H9 (cell line): ENCODE measurements at regions not wholly inside any gene's neighbourhood (a gene's known extent, or its start where the extent isn't known, plus 50 kb on each side); places are given as distances from the start of the nearest gene placed in this dataset.

Experiments
- DNase-seq: peaks from one replicate; pipeline ENCODE4 v3.0.0-alpha.2; 2017
- H2AFZ ChIP-seq: one replicate; pipeline ENCODE4 v1.6.1; 2013; ENCODE audit warnings: mild to moderate bottlenecking, low read length, control low read depth, moderate library complexity
- H2AK5ac ChIP-seq: 2 replicates; pipeline ENCODE4 v1.6.1; 2013; ENCODE audit warnings: low read length, control low read depth, mixed read lengths; ENCODE audit not compliant: insufficient read length
- H2BK120ac ChIP-seq: one replicate; pipeline ENCODE4 v1.6.1; 2013; ENCODE audit warnings: low read depth, mild to moderate bottlenecking, low read length, control low read depth, inconsistent platforms; ENCODE audit not compliant: poor library complexity, severe bottlenecking
- H2BK12ac ChIP-seq: 2 replicates; pipeline ENCODE4 v1.6.1; 2013; ENCODE audit warnings: low read length, control low read depth, mixed read lengths, low read depth; ENCODE audit not compliant: insufficient read length
- H2BK15ac ChIP-seq: 2 replicates; pipeline ENCODE4 v1.6.1; 2013; ENCODE audit warnings: low read depth, low read length, control low read depth
- H2BK20ac ChIP-seq: one replicate; pipeline ENCODE4 v1.6.1; 2013; ENCODE audit warnings: low read depth, mild to moderate bottlenecking, low read length, control low read depth, inconsistent platforms; ENCODE audit not compliant: poor library complexity, severe bottlenecking
- H2BK5ac ChIP-seq: 2 replicates; pipeline ENCODE4 v1.6.1; 2013; ENCODE audit warnings: low read length, control low read depth, mixed read lengths; ENCODE audit not compliant: insufficient read length
- H3K14ac ChIP-seq: 2 replicates; pipeline ENCODE4 v1.6.1; 2013; ENCODE audit warnings: low read length, control low read depth; ENCODE audit not compliant: insufficient read depth
- H3K18ac ChIP-seq: 2 replicates; pipeline ENCODE4 v1.6.1; 2013; ENCODE audit warnings: low read depth, mild to moderate bottlenecking, mixed read lengths, low read length, control low read depth; ENCODE audit not compliant: insufficient read length
- H3K23ac ChIP-seq: 2 replicates; pipeline ENCODE4 v1.6.1; 2013; ENCODE audit warnings: low read length, control low read depth, mixed read lengths, low read depth; ENCODE audit not compliant: insufficient read length
- H3K23me2 ChIP-seq: 2 replicates; pipeline ENCODE4 v1.6.1; 2013; ENCODE audit warnings: low read depth, mild to moderate bottlenecking, mixed read lengths, low read length, control low read depth; ENCODE audit not compliant: insufficient read length, poor library complexity, severe bottlenecking
- H3K27ac ChIP-seq: 2 replicates; pipeline ENCODE4 v1.5.1; 2013; ENCODE audit warnings: low read length, control low read depth, mixed read lengths, low read depth; ENCODE audit not compliant: insufficient read length
- H3K27me3 ChIP-seq: 2 replicates; pipeline ENCODE4 v1.6.1; 2013; ENCODE audit warnings: low read length, control low read depth, inconsistent platforms; ENCODE audit not compliant: insufficient read depth
- H3K4ac ChIP-seq: 2 replicates; pipeline ENCODE4 v1.6.1; 2013; ENCODE audit warnings: low read depth, mild to moderate bottlenecking, control low read depth, inconsistent platforms, low read length, moderate library complexity
- H3K4me1 ChIP-seq: 2 replicates; pipeline ENCODE4 v1.6.1; 2013; ENCODE audit warnings: low read length, control low read depth, inconsistent platforms; ENCODE audit not compliant: insufficient read depth
- H3K4me2 ChIP-seq: 2 replicates; pipeline ENCODE4 v1.6.1; 2013; ENCODE audit warnings: low read length, control low read depth, mixed read lengths; ENCODE audit not compliant: insufficient read length, insufficient read depth
- H3K56ac ChIP-seq: 2 replicates; pipeline ENCODE4 v1.6.1; 2013; ENCODE audit warnings: low read depth, mild to moderate bottlenecking, mixed read lengths, low read length, control low read depth; ENCODE audit not compliant: insufficient read length
- H3K79me1 ChIP-seq: 2 replicates; pipeline ENCODE4 v1.6.1; 2013; ENCODE audit warnings: low read depth, mild to moderate bottlenecking, moderate library complexity, low read length, control low read depth, inconsistent platforms; ENCODE audit not compliant: insufficient read depth, poor library complexity, severe bottlenecking
- H3K79me2 ChIP-seq: 2 replicates; pipeline ENCODE4 v1.6.1; 2013; ENCODE audit warnings: low read length, control low read depth, inconsistent platforms; ENCODE audit not compliant: insufficient read depth
- H3K9ac ChIP-seq: 2 replicates; pipeline ENCODE4 v1.6.1; 2013; ENCODE audit warnings: low read length, control low read depth, mixed read lengths; ENCODE audit not compliant: insufficient read length; ENCODE audit errors: extremely low read depth
- H3K9me3 ChIP-seq: one replicate; pipeline ENCODE4 v1.6.1; 2013; ENCODE audit warnings: low read depth, low read length, inconsistent platforms; ENCODE audit not compliant: control insufficient read depth
- H3T11ph ChIP-seq: one replicate; pipeline ENCODE4 v1.6.1; 2013; ENCODE audit warnings: mild to moderate bottlenecking, low read length, control low read depth, inconsistent platforms
- H4K20me1 ChIP-seq: one replicate; pipeline ENCODE4 v1.6.1; 2013; ENCODE audit not compliant: control insufficient read depth, insufficient read length, insufficient read depth
- H4K5ac ChIP-seq: 2 replicates; pipeline ENCODE4 v1.6.1; 2013; ENCODE audit warnings: low read depth, mild to moderate bottlenecking, mixed read lengths, low read length, control low read depth; ENCODE audit not compliant: insufficient read length
- H4K8ac ChIP-seq: replicated peaks from 2 replicates; pipeline ENCODE4 v1.6.1; 2013; ENCODE audit warnings: low read length, control low read depth, mixed read lengths, low read depth; ENCODE audit not compliant: insufficient read length
- H4K91ac ChIP-seq: 2 replicates; pipeline ENCODE4 v1.6.1; 2013; ENCODE audit warnings: low read depth, mild to moderate bottlenecking, moderate library complexity, mixed read lengths, low read length, control low read depth; ENCODE audit not compliant: insufficient read length
- H3K27ac Mint-ChIP-seq, 3 experiments: 2 replicates in 2 of 3; 3 replicates in 1 of 3; pipeline ENCODE4 v1.8.0; 2020 to 2021; ENCODE audit warnings: mixed read lengths in 3 of 3, mild to moderate bottlenecking in 1 of 3, moderate library complexity in 1 of 3
- H3K27me3 Mint-ChIP-seq: 2 replicates; pipeline ENCODE4 v1.8.0; 2021; ENCODE audit warnings: low read depth, mild to moderate bottlenecking, moderate library complexity, mixed read lengths
- H3K36me3 Mint-ChIP-seq, 3 experiments: 2 replicates in 2 of 3; 3 replicates in 1 of 3; pipeline ENCODE4 v1.8.0; 2020 to 2021; ENCODE audit warnings: low read depth in 3 of 3, mixed read lengths in 3 of 3; ENCODE audit not compliant: insufficient read depth in 1 of 3
- H3K4me1 Mint-ChIP-seq, 2 experiments: 2 replicates each; pipeline ENCODE4 v1.8.0; 2020; ENCODE audit warnings: mixed read lengths in 2 of 2
- H3K4me3 Mint-ChIP-seq, 2 experiments: 2 replicates in 1 of 2; 3 replicates in 1 of 2; pipeline ENCODE4 v1.8.0; 2020 to 2021; ENCODE audit warnings: mild to moderate bottlenecking in 2 of 2, mixed read lengths in 2 of 2, moderate library complexity in 1 of 2
- H3K9me3 Mint-ChIP-seq, 2 experiments: 2 replicates in 1 of 2; 3 replicates in 1 of 2; pipeline ENCODE4 v1.8.0; 2020; ENCODE audit warnings: mild to moderate bottlenecking in 2 of 2, mixed read lengths in 2 of 2, moderate library complexity in 1 of 2
- CTCF ChIP-seq: fragments of 200-600 bp; sonication (generic); conservative IDR thresholded peaks from 3 replicates; pipeline ENCODE4 v1.8.0; 2021; ENCODE audit warnings: antibody characterized with exemption, mild to moderate bottlenecking
- whole genome bisulfite sequencing: extraction: QIAGEN DNeasy Blood & Tissue Kit; methylation state at CpG from one replicate; pipeline ENCODE4 v1.1.7; 2013; ENCODE audit warnings: missing lambda C conversion rate, low lambda C conversion rate, mixed read lengths; ENCODE audit not compliant: insufficient read length; ENCODE audit errors: extremely low coverage; 5-methylcytosine and 5-hydroxymethylcytosine counted together

GRCh38 chr13:75025956-75026355 is 456.0 kb downstream of the TBC1D4 start:
- H3K36me3 Mint-ChIP-seq = peaks cover 3 to 16% (median 7%) of the 10 kb centered on the region in 3 experiments; a peak in 4 of 7 replicates
- no peak for TF ChIP-seq CTCF

More at GRCh38 chr13:75025956-75026355, 456.0 kb downstream of the TBC1D4 start:
- Histone ChIP-seq H4K5ac (no peak overlapping the region), H3K9me3 (no peaks in the 10 kb centered on the region), H3K79me2 (no peaks in the 10 kb centered on the region), H3K79me1 (no peaks in the 10 kb centered on the region), H3K27ac (no peak overlapping the region), H3K4ac (no peak overlapping the region), H3T11ph (no peak overlapping the region), H2BK120ac (no peak overlapping the region), H2BK15ac (no peak overlapping the region), H3K23ac (no peak overlapping the region), H2BK5ac (no peak overlapping the region), H2AK5ac (no peak overlapping the region), H4K91ac (no peak overlapping the region), H2BK12ac (no peak overlapping the region), H3K18ac (no peak overlapping the region), H4K8ac (no peak overlapping the region), H2AFZ (no peak overlapping the region), H3K4me1 (no peaks in the 10 kb centered on the region), H3K14ac (no peak overlapping the region), H3K4me2 (no peak overlapping the region), H3K9ac (no peak overlapping the region), H4K20me1 (no peaks in the 10 kb centered on the region), H3K56ac (no peak overlapping the region), H3K27me3 (no peaks in the 10 kb centered on the region), H3K23me2 (no peaks in the 10 kb centered on the region), H2BK20ac (no peak overlapping the region)
- Mint-ChIP-seq H3K4me1 (no peaks in the 10 kb centered on the region), H3K27ac (no peak overlapping the region), H3K27me3 (no peaks in the 10 kb centered on the region), H3K4me3 (no peak overlapping the region), H3K9me3 (peaks cover 14 to 15% of the 10 kb centered on the region in 2 experiments)
- no peak for DNase-seq
- WGBS = no CpG with 5 or more reads among the region's 2 CpGs
